Urinary bladder (tissue), 3 donors: ENCODE measurements at regions not wholly inside any gene's neighbourhood (a gene's known extent, or its start where the extent isn't known, plus 50 kb on each side); places are given as distances from the start of the nearest gene placed in this dataset.

Experiments
- DNase-seq: peaks from one replicate; pipeline ENCODE4 v3.0.0-alpha.2; 2015; ENCODE audit errors: extremely low spot score
- H3K27ac ChIP-seq: one replicate; pipeline ENCODE4 v1.5.1; 2013; ENCODE audit warnings: low read depth, mild to moderate bottlenecking, moderate library complexity
- H3K36me3 ChIP-seq: one replicate; pipeline ENCODE4 v1.6.1; 2013; ENCODE audit warnings: mild to moderate bottlenecking, moderate library complexity; ENCODE audit not compliant: insufficient read depth
- H3K4me1 ChIP-seq: one replicate; pipeline ENCODE4 v1.6.1; 2013; ENCODE audit warnings: mild to moderate bottlenecking, moderate library complexity; ENCODE audit not compliant: insufficient read depth
- H3K4me3 ChIP-seq: one replicate; pipeline ENCODE4 v1.5.1; 2013; ENCODE audit warnings: low read depth, low read length
- WGBS: extraction: QIAGEN DNeasy Blood & Tissue Kit; methylation state at CpG from one replicate; pipeline ENCODE4 v1.1.7; 2013; 5-methylcytosine and 5-hydroxymethylcytosine counted together
- donor health status: healthy with polysubstance abuse.
- donor health status: healthy.

- H3K4me1 ChIP-seq = no peaks in the 10 kb centered on the region
- H3K36me3 ChIP-seq = no peaks in the 10 kb centered on the region
- DNase-seq = no peak
- no peak overlapping the region for H3K4me3 ChIP-seq
- H3K27ac ChIP-seq = no peak overlapping the region
Measured at GRCh38 chr19:46911456-46911855, 50.7 kb downstream of the ARHGAP35 start.

GRCh38 chr19:46913198-46913851 lies 52.5 kb downstream of the ARHGAP35 start:
- DNase-seq = no peak
- Histone ChIP-seq H3K4me3 (no peak overlapping the region), H3K36me3 (no peaks in the 10 kb centered on the region), H3K4me1 (no peaks in the 10 kb centered on the region), H3K27ac (no peak overlapping the region)
- 49% methylated on average over 6 of the region's 6 CpGs for WGBS

GRCh38 chr19:46913852-46914430 lies 53.1 kb downstream of the ARHGAP35 start:
- H3K4me1 ChIP-seq = no peaks in the 10 kb centered on the region

GRCh38 chr19:46915386-46915785 lies 54.6 kb downstream of the ARHGAP35 start:
- DNase-seq = no peak
- Histone ChIP-seq H3K36me3 (no peaks in the 10 kb centered on the region), H3K4me3 (no peak overlapping the region), H3K4me1 (no peaks in the 10 kb centered on the region), H3K27ac (no peak overlapping the region)
- 60% methylated on average over 2 of the region's 2 CpGs for WGBS

More at GRCh38 chr19:46913852-46914430, 53.1 kb downstream of the ARHGAP35 start:
- Histone ChIP-seq H3K4me3 (no peak overlapping the region), H3K36me3 (no peaks in the 10 kb centered on the region), H3K27ac (no peak overlapping the region)
- no peak for DNase-seq
- 36% methylated on average over 4 of the region's 4 CpGs for WGBS

GRCh38 chr19:46917002-46917401 lies 56.2 kb downstream of the ARHGAP35 start:
- Histone ChIP-seq H3K27ac (no peak overlapping the region), H3K4me1 (no peaks in the 10 kb centered on the region), H3K4me3 (no peak overlapping the region), H3K36me3 (no peaks in the 10 kb centered on the region)
- 75% methylated on average over 5 of the region's 5 CpGs for WGBS
- no peak for DNase-seq

GRCh38 chr19:46919324-46919723 lies 58.5 kb downstream of the ARHGAP35 start:
- no peak for DNase-seq
- 92% methylated on average over 8 of the region's 8 CpGs for WGBS
- no peak overlapping the region for H3K27ac ChIP-seq

GRCh38 chr19:46920362-46920761 lies 59.6 kb downstream of the ARHGAP35 start:
- Histone ChIP-seq H3K4me3 (no peak overlapping the region), H3K4me1 (no peaks in the 10 kb centered on the region), H3K27ac (no peak overlapping the region), H3K36me3 (no peaks in the 10 kb centered on the region)
- WGBS = 86% methylated on average over 14 of the region's 14 CpGs
- DNase-seq = no peak

More at GRCh38 chr19:46919324-46919723, 58.5 kb downstream of the ARHGAP35 start:
- no peaks in the 10 kb centered on the region for H3K4me1 ChIP-seq
- H3K4me3 ChIP-seq = no peak overlapping the region
- H3K36me3 ChIP-seq = no peaks in the 10 kb centered on the region

GRCh38 chr19:46921071-46921470 lies 60.3 kb downstream of the ARHGAP35 start:
- Histone ChIP-seq H3K4me3 (no peak overlapping the region), H3K27ac (no peak overlapping the region), H3K36me3 (no peaks in the 10 kb centered on the region), H3K4me1 (no peaks in the 10 kb centered on the region)
- no peak for DNase-seq
- WGBS = 96% methylated on average over 7 of the region's 7 CpGs

GRCh38 chr19:46922465-46922864 lies 61.7 kb downstream of the ARHGAP35 start:
- no peaks in the 10 kb centered on the region for H3K4me1 ChIP-seq
- 98% methylated on average over 3 of the region's 3 CpGs for WGBS
- H3K36me3 ChIP-seq = no peaks in the 10 kb centered on the region

GRCh38 chr19:46924874-46925547 lies 64.2 kb downstream of the ARHGAP35 start:
- DNase-seq = no peak
- H3K4me1 ChIP-seq = no peaks in the 10 kb centered on the region
- H3K27ac ChIP-seq = no peak overlapping the region
- no peak overlapping the region for H3K4me3 ChIP-seq
- 27% methylated on average over 8 of the region's 8 CpGs for WGBS
- H3K36me3 ChIP-seq = no peaks in the 10 kb centered on the region

More at GRCh38 chr19:46922465-46922864, 61.7 kb downstream of the ARHGAP35 start:
- no peak for DNase-seq
- H3K27ac ChIP-seq = no peak overlapping the region
- no peak overlapping the region for H3K4me3 ChIP-seq

GRCh38 chr19:46925548-46925950 lies 64.8 kb downstream of the ARHGAP35 start:
- Histone ChIP-seq H3K36me3 (no peaks in the 10 kb centered on the region), H3K4me3 (no peak overlapping the region), H3K4me1 (no peaks in the 10 kb centered on the region), H3K27ac (no peak overlapping the region)
- WGBS = 73% methylated on average over 4 of the region's 4 CpGs
- DNase-seq = no peak

GRCh38 chr19:46926170-46927071 lies 65.6 kb downstream of the ARHGAP35 start:
- no peak overlapping the region for H3K27ac ChIP-seq
- no peaks in the 10 kb centered on the region for H3K4me1 ChIP-seq
- no peaks in the 10 kb centered on the region for H3K36me3 ChIP-seq
- WGBS = 80% methylated on average over 9 of the region's 9 CpGs
- no peak overlapping the region for H3K4me3 ChIP-seq
- DNase-seq = no peak

- DNase-seq = no peak
- H3K4me1 ChIP-seq = no peaks in the 10 kb centered on the region
Measured at GRCh38 chr19:46927106-46927505, 66.3 kb downstream of the ARHGAP35 start.

More at GRCh38 chr19:46927106-46927505, 66.3 kb downstream of the ARHGAP35 start:
- H3K36me3 ChIP-seq = no peaks in the 10 kb centered on the region
- H3K4me3 ChIP-seq = no peak overlapping the region
- 65% methylated on average over 6 of the region's 6 CpGs for WGBS
- no peak overlapping the region for H3K27ac ChIP-seq
